Temporal lobe (tissue), 1 donor: ENCODE measurements at regions not wholly inside any gene's neighbourhood (a gene's known extent, or its start where the extent isn't known, plus 50 kb on each side); places are given as distances from the start of the nearest gene placed in this dataset. TPM values are rescaled to one million over a fixed set of nuclear protein-coding genes. Genes with fewer than 3 reads are reported as not detected.

Experiments used
- small RNA-seq: library from RNA; depleted of rRNA; stranded (forward); fragments of <200 nt; gene quantifications from one replicate; pipeline ENCODE3, GENCODE V24; 2014; ENCODE audit warnings: low replicate concordance

Small RNA genes in the stretch of these regions (small RNA-seq; reads per million reads assigned to genes)
- gene AL359920.1, result not detected
